CD4-positive, alpha-beta T cell treated with Interleukin-6 for 4 hours (primary cell): ENCODE measurements at regions not wholly inside any gene's neighbourhood (a gene's known extent, or its start where the extent isn't known, plus 50 kb on each side); places are given as distances from the start of the nearest gene placed in this dataset.

Source experiments
- DNase-seq: peaks from one replicate; pipeline ENCODE4 v3.0.0-alpha.2; 2020; ENCODE audit warnings: mixed read lengths

GRCh38 chr15:87805117-87805820 is 451.3 kb downstream of the NTRK3 start:
- DNase-seq, result no peak

GRCh38 chr15:87804451-87804850 is 452.1 kb downstream of the NTRK3 start:
- DNase-seq, result no peak

- DNase-seq, result no peak
These were observed 456.7 kb downstream of the NTRK3 start for GRCh38 chr15:87799838-87800237.

DNA sequence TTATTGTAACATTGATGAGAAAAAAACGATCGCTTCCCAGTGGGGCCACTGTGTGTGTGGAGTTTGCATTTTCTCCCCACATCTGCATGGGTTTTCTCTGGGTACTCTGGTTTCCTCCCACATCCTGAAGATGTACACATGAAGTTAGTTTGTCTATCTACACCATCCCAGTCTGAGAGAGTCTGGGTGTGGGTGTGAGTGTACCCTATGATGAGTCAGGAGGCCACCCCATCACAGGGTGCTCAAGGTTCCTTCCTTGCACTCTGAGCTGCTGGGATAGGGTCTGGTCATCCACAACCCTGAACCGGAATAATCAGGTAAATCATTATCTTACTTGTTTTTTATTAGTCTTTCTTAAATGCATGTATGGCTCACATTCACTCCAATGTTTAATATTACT is 457.1 kb downstream of the NTRK3 start:
- no peak for DNase-seq

DNA sequence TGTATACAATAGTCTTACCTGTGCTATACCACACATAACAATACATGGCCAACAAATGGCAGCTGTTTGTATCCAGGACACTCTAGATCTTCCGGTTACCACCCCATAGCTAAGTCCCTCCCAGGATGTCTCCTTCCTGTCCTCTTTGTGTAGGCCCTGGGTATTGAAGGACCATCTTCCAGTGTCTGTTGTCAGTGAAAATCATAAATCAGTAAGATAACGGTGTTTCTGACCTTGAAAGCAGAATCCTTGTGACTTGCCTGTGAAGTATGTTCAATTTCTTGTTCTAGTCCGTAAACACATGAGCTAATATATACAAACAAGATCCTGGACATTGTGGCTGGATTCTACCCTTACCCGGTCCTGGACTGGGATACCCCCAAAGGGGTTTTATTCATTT is 462.8 kb downstream of the NTRK3 start:
- no peak for DNase-seq

DNA sequence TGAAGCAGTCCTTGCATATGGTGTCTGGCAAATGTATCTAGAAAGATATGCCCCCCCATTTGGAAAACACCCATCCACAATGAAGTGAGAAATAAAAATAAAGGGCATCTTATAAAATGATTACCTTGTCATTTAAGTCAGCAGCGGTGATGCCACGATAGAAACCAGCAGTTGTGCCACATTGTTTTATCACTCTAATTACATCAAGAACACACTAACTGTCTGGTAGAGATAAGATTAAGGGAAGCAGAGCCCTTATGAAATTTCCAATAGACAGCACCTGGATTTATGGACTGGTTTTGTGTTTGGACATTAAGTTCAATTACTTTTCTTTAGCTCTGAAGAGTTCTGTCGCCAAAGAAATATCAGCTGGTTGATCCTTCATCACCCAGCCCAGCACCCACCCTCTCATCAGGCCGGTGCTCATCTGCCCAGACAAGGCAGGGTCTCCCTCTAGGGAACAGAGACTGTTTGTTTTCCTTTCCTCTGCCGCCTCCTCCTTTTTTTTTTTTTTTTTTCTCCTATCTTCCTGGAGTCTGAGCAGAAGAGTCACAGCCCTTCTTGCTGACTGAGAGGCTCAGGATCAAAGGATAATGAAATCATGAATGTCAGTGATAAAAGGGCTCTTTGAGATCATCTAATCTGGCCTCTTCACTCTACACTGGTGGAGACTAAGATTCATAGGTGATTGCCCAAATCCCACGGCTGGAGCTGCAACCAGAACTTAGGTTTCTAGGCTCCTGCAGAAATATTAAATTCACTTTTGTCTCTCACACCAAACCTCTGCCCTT is 464.1 kb downstream of the NTRK3 start:
- no peak for DNase-seq

DNA sequence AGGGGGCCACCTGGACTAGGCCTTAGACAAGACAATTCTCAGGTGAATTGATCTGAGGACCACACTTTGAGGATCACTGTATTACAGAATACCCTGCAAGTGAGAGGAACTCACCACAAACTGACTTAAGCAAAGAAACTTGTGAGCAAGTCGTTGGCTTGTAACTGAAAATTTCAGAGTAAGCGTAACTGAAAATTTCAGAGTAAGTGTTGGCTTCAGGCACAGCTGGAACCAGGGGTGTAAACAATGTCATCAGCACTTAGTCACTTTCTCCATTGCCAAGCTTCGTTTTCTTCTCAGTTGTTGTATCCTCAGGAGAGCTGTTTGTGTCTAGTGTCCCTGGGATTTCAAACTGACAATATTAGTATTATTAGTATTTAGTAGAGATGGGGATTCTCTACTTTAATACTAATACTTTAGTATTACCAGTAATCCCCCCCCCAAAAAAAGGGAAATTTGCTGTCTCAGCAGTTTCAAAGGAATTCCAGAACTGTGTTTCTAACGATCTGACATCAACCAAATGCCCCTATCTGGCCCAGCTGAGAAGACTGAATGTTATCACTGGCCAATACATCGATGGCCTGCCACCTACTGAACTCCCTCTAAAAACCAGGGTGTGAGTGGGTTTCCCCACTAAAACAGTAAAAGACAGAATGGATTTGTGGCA is 474.4 kb downstream of the NTRK3 start:
- DNase-seq, result no peak

- no peak for DNase-seq
These were observed 476.8 kb downstream of the NTRK3 start for GRCh38 chr15:87779746-87780145.

GRCh38 chr15:87778358-87778757 is 478.2 kb downstream of the NTRK3 start:
- DNase-seq, result no peak

GRCh38 chr15:87777054-87777561 is 479.4 kb downstream of the NTRK3 start:
- DNase-seq, result no peak

- no peak for DNase-seq
These were observed 489.0 kb downstream of the NTRK3 start for GRCh38 chr15:87767516-87767915.

- DNase-seq, result no peak
These were observed 491.9 kb downstream of the NTRK3 start for GRCh38 chr15:87764461-87765240.

GRCh38 chr15:87763837-87764236 is 492.7 kb downstream of the NTRK3 start:
- no peak for DNase-seq

DNA sequence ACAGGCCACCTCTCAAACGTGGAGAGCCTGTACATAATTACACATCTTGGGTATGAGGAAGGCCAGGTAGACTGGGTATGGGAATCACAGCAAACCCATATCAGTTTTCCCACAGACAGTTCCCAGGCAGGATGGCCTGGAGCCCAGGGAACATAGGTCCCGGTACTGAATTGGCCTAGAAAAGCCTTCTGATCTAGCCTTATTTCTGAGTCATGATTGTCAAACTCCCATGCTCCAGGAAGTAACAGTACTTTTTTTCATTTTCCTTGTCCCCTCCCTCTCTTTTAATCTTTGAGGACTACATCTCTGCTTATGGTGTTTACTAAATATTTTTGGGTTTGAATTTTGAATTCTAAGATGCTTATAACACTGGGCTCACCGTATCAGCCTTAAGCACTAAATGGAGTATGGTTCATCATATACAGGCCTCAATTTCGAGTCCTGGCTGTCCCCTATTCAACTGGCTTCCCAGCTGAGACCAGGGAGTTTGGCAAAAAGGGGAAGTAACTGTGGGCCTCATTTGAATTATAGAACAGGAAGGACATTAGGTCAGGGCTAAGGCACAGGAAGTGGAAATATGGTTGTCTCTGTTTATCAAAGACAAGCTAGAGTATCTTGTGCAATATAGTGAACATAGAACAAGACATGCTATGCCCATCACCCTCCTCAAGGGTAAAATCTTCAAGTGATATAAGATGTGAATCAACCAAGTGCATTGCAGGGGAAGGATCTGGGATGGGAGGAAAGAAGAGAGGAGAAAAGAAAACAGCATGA is 494.6 kb downstream of the NTRK3 start:
- DNase-seq, result no peak

- DNase-seq, result no peak
These were observed 495.8 kb downstream of the NTRK3 start for GRCh38 chr15:87760547-87761314.

DNA sequence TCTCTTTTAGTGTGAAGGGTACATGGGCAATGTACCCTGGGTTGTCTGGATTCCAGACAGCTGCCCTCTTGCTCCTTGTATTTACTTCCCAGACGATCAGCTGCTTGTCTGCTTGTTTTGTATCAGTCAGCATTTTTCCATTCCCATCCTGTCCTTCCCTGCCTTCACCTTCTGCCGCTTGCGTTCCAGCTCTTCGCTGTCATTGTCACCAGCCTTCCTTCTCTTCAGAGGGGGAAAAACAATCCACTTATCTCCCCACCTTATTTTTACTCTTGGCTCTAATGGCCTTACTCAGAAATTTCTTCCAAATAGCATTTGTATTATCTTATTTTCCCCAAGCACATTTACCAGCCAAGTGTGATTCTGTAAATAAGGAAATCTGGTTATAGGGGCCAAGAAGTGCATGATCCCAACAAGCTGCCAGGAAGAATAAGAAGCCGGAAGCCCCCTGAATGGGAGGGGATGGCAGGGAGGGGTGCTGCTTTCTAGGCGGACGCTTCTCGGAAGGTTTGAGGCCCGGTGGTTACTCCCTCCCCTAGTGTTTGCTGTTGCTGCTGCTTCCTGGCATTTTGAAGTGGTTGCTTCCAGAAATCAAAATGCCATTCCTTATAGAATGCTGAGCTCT is 497.6 kb downstream of the NTRK3 start:
- DNase-seq, result no peak

GRCh38 chr15:87757084-87757483 is 499.5 kb downstream of the NTRK3 start:
- no peak for DNase-seq

DNA sequence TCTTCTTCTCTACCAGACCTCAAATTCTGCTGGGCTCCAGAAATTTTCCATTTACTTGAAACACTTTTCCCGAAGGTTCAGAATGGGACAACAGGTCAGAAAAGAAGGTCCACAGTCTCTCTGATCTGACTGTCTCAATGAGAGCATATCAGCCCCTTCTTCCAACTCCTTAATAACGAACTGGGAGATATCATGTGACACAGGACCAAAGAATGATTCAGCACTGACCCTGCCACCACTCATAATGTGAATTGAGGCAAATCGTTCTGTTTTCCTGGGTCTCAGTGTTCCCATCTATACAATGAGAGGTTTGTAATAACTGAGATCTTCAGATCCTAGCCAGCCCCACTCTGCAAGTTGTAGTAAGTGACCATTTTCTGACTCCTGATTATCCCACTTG is 500.5 kb downstream of the NTRK3 start:
- DNase-seq, result no peak

GRCh38 chr15:87755226-87755625 is 501.3 kb downstream of the NTRK3 start:
- DNase-seq, result no peak

GRCh38 chr15:87753539-87753938 is 503.0 kb downstream of the NTRK3 start:
- no peak for DNase-seq
